Ishikawa (cell line): ENCODE measurements at regions not wholly inside any gene's neighbourhood (a gene's known extent, or its start where the extent isn't known, plus 50 kb on each side); places are given as distances from the start of the nearest gene placed in this dataset.

ENCODE experiments used
- CEBPB ChIP-seq: IDR thresholded peaks from 2 replicates; pipeline ENCODE4 v1.6.1; 2012
- CREB1 ChIP-seq: IDR thresholded peaks from 2 replicates; pipeline ENCODE4 v1.6.1; 2012; ENCODE audit warnings: low read depth
- EP300 ChIP-seq: IDR thresholded peaks from 2 replicates; pipeline ENCODE4 v1.6.1; 2012; ENCODE audit warnings: borderline replicate concordance
- FOXM1 ChIP-seq: IDR thresholded peaks from 2 replicates; pipeline ENCODE4 v1.6.1; 2012; ENCODE audit warnings: low read depth, borderline replicate concordance
- TAF1 ChIP-seq: IDR thresholded peaks from 2 replicates; pipeline ENCODE4 v1.6.1; 2012; ENCODE audit warnings: low read depth, mild to moderate bottlenecking
- TF ChIP-seq, protein P1 (sequence below): IDR thresholded peaks from 2 replicates; pipeline ENCODE4 v1.6.1; 2012

DNA sequence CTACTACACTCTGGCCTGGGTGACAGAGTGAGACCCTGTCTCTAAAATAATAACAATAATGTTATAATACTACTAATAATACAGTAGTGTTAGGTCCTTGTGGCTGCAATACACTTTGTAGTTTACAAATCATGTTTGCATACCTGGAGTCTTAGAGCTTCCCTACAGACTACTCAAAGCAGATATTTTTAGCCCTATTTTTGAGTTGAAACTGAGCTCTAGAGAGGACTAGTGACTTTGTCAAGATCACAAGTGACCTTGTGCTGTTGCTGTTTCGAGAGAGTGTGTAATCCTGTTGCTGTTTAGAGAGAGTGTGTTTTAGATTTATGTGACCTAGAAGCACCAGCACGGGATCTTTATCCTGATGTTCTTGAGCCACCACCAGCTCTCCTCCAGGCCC, 105.3 kb upstream of the RNU6-1 start:
- TF ChIP-seq, protein P1, sequence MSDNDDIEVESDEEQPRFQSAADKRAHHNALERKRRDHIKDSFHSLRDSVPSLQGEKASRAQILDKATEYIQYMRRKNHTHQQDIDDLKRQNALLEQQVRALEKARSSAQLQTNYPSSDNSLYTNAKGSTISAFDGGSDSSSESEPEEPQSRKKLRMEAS = no peak
- no peak for TF ChIP-seq EP300
- no peak for TF ChIP-seq CREB1
- TF ChIP-seq CEBPB = no peak
- no peak for TF ChIP-seq TAF1
- no peak for TF ChIP-seq FOXM1
